Panc1 (cell line): ENCODE measurements at regions not wholly inside any gene's neighbourhood (a gene's known extent, or its start where the extent isn't known, plus 50 kb on each side); places are given as distances from the start of the nearest gene placed in this dataset.

Source experiments
- ATAC-seq: fragments of 200-7000 bp; cut with Tn5 transposase; 2 replicates; pipeline ENCODE4 v1.9.1; 2020; ENCODE audit warnings: mild to moderate bottlenecking, moderate library complexity
- BruUV-seq: library from RNA; stranded (reverse); fragments of 400-500 nt; replicated peaks from 2 replicates; lab custom pipeline; 2021; lab: Mats Ljungman, UMichigan
- CTCF ChIA-PET: fragments of 300-600 bp; sonication (Branson Sonifier 250); formaldehyde crosslinking; loops from one replicate; lab custom pipeline; 2022; ENCODE audit warnings: antibody characterized with exemption; lab: Charles Lee
- POLR2A ChIA-PET: fragments of 300-600 bp; sonication (Branson Sonifier 250); formaldehyde crosslinking; loops from one replicate; lab custom pipeline; 2022; ENCODE audit warnings: antibody characterized with exemption; lab: Charles Lee
- DNase-seq: peaks from one replicate; pipeline ENCODE4 v3.0.0-alpha.2; 2010; ENCODE audit warnings: low read depth, low spot score
- H3K27ac ChIP-seq: 2 replicates; pipeline ENCODE4 v1.5.1; 2011; ENCODE audit warnings: mild to moderate bottlenecking, low read length, inconsistent platforms
- H3K27me3 ChIP-seq: fragments of 200-500 bp; sonication (Bioruptor generic); 2 replicates; pipeline ENCODE4 v1.6.0; 2014; ENCODE audit warnings: low read length, inconsistent platforms; ENCODE audit not compliant: control insufficient read depth, insufficient read depth
- H3K36me3 ChIP-seq: fragments of 200-500 bp; sonication (Bioruptor generic); 2 replicates; pipeline ENCODE4 v1.5.1; 2014; ENCODE audit warnings: inconsistent platforms, mild to moderate bottlenecking, low read length, moderate library complexity; ENCODE audit not compliant: control insufficient read depth, insufficient read depth
- H3K4me1 ChIP-seq: 2 replicates; pipeline ENCODE4 v1.5.1; 2011; ENCODE audit warnings: inconsistent platforms, mild to moderate bottlenecking, low read length, moderate library complexity; ENCODE audit not compliant: control insufficient read depth, insufficient read depth
- H3K4me3 ChIP-seq, 2 experiments: 2 replicates each; pipeline ENCODE4 v1.5.1; 2011 to 2012; ENCODE audit warnings: low read depth in 2 of 2, low read length in 2 of 2, mild to moderate bottlenecking in 2 of 2, inconsistent platforms in 1 of 2, moderate library complexity in 1 of 2
- H3K9me3 ChIP-seq: fragments of 200-500 bp; sonication (Bioruptor generic); 2 replicates; pipeline ENCODE4 v1.5.1; 2014; ENCODE audit warnings: low read depth, mild to moderate bottlenecking, inconsistent platforms, low read length, moderate library complexity; ENCODE audit not compliant: control insufficient read depth, insufficient read depth
- POLR2AphosphoS5 ChIP-seq: IDR thresholded peaks from 2 replicates; pipeline ENCODE4 v1.6.1; 2012; ENCODE audit warnings: mild to moderate bottlenecking, low read depth, low read length, moderate library complexity
- SIN3A ChIP-seq: IDR thresholded peaks from 2 replicates; pipeline ENCODE4 v1.6.1; 2012; ENCODE audit warnings: low read depth, mild to moderate bottlenecking, low read length, moderate library complexity, borderline replicate concordance; ENCODE audit not compliant: insufficient read depth
- TCF7L2 ChIP-seq: IDR thresholded peaks from 2 replicates; pipeline ENCODE4 v1.6.1; 2011; ENCODE audit warnings: mild to moderate bottlenecking, low read depth, low read length, inconsistent platforms
- in situ Hi-C: cut with HindIII; loops from 2 replicates; pipeline ENCODE4 v1.10.0; 2016; ENCODE audit warnings: low sequenced_read_pairs, low pct_unique_long_range_greater_than_20kb
- intact Hi-C: fragments of 100-400 bp; cut with micrococcal nuclease; formaldehyde crosslinking; loops from one replicate; pipeline ENCODE4 v1.10.0; 2022; ENCODE audit not compliant: unreplicated experiment
- TF ChIP-seq, protein P1 (sequence below): fragments of 450-650 bp; IDR thresholded peaks from 2 replicates; pipeline ENCODE4 v1.5.1; 2017; ENCODE audit warnings: mild to moderate bottlenecking
- TF ChIP-seq, protein P2 (sequence below), 2 experiments: IDR thresholded peaks; 2 replicates each; pipeline ENCODE4 v1.6.1; 2011 to 2012; ENCODE audit warnings: low read depth in 2 of 2, control low read depth in 1 of 2, low read length in 1 of 2, mild to moderate bottlenecking in 1 of 2, moderate library complexity in 1 of 2; ENCODE audit not compliant: insufficient read depth in 1 of 2

DNA sequence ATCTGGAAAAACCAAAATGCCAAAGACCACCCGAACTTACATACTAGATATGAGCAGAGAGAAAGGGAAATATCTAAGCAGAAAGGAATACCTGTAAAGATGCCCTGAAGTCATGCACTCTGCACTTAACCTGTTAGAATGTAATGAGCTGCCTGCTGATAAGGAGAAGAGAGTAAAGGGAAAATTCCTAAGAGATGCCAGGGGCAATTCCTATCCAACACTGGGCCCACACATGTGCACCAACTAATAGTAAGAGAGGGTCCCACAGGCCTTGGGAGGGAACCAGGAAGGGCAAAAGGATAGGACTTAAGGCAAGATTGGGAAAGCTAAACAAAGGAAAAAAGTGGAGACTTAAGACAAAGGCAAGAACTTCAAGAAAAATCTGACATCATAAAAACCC, 189.5 kb downstream of the NSUN3 start:
- intact Hi-C loops: loop anchor here (5.0 kb wide), 1 partner anchor 35 kb away; no protein-coding TSS in a partner anchor
- H3K27me3 ChIP-seq: 0 out of 2 replicates have a peak, but pooled peaks cover 6% of the 10 kb centered on the region
- TF ChIP-seq SIN3A (no peak), POLR2AphosphoS5 (no peak), TCF7L2 (no peak)
- TF ChIP-seq, protein P1, sequence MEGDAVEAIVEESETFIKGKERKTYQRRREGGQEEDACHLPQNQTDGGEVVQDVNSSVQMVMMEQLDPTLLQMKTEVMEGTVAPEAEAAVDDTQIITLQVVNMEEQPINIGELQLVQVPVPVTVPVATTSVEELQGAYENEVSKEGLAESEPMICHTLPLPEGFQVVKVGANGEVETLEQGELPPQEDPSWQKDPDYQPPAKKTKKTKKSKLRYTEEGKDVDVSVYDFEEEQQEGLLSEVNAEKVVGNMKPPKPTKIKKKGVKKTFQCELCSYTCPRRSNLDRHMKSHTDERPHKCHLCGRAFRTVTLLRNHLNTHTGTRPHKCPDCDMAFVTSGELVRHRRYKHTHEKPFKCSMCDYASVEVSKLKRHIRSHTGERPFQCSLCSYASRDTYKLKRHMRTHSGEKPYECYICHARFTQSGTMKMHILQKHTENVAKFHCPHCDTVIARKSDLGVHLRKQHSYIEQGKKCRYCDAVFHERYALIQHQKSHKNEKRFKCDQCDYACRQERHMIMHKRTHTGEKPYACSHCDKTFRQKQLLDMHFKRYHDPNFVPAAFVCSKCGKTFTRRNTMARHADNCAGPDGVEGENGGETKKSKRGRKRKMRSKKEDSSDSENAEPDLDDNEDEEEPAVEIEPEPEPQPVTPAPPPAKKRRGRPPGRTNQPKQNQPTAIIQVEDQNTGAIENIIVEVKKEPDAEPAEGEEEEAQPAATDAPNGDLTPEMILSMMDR: no peak
- TF ChIP-seq, protein P2, sequence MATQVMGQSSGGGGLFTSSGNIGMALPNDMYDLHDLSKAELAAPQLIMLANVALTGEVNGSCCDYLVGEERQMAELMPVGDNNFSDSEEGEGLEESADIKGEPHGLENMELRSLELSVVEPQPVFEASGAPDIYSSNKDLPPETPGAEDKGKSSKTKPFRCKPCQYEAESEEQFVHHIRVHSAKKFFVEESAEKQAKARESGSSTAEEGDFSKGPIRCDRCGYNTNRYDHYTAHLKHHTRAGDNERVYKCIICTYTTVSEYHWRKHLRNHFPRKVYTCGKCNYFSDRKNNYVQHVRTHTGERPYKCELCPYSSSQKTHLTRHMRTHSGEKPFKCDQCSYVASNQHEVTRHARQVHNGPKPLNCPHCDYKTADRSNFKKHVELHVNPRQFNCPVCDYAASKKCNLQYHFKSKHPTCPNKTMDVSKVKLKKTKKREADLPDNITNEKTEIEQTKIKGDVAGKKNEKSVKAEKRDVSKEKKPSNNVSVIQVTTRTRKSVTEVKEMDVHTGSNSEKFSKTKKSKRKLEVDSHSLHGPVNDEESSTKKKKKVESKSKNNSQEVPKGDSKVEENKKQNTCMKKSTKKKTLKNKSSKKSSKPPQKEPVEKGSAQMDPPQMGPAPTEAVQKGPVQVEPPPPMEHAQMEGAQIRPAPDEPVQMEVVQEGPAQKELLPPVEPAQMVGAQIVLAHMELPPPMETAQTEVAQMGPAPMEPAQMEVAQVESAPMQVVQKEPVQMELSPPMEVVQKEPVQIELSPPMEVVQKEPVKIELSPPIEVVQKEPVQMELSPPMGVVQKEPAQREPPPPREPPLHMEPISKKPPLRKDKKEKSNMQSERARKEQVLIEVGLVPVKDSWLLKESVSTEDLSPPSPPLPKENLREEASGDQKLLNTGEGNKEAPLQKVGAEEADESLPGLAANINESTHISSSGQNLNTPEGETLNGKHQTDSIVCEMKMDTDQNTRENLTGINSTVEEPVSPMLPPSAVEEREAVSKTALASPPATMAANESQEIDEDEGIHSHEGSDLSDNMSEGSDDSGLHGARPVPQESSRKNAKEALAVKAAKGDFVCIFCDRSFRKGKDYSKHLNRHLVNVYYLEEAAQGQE (IDR thresholded peaks at IDR 0.05; ENCODE audit: insufficient read depth in 1 of 2, low read depth in 2 of 2, low read length in 1 of 2): no peak
- ATAC-seq: no peak
- ChIA-PET CTCF (no interaction called here), POLR2A (no interaction called here)
- no peaks in the 10 kb centered on the region for H3K4me1 ChIP-seq
- BruUV-seq: no TSS peak
- no peak for DNase-seq
- in situ Hi-C loops: no loop called here
- no peaks in the 10 kb centered on the region for H3K36me3 ChIP-seq
- H3K4me3 ChIP-seq: no peak overlapping the region
- H3K27ac ChIP-seq: no peak overlapping the region
- no peaks in the 10 kb centered on the region for H3K9me3 ChIP-seq

DNA sequence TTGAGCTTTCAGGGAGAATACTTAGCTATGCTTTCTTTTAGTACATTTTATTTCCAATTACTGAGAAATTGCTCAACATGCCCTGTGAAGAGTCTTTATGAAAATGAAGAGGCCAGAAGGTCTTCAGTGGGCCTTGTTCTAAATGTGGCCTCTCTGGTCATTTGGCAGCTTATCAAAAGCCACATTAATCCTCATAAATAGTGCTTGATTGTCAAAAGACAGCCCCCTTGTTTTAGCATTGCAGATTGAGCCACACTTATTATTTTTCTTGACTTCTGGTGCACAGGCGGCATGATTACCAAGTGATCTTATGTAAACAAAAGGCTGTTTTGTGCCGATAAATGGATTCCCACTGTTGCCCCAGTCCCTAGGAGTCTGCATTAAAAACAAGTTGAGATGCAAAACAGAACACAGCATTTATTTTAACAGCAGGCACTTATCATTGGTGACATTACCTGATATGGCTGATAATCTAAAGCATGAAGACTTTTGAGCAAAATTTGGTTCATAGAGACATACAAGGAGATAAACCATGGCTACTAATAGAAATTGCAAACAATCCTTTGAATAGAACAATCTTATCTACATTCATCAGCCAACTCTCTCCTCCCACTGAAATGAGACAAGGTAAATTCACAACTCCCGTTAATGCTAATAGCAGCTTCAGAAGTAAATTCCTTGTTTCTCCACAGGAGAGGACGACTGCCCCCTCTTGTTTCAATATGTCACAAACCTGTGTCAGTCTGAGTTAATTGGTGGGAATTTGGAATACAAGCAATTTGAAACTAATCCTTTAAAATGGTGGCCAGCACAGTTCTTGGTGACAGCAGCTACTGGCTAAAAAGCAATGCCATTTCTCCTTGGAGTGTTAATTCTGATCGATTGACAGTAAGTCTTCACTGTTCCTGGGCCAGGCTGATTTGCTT, 194.3 kb downstream of the NSUN3 start:
- no TSS peak for BruUV-seq
- H3K27ac ChIP-seq: no peak overlapping the region
- ATAC-seq (no peak), DNase-seq (no peak)
- POLR2A ChIA-PET: no interaction called here
- no peaks in the 10 kb centered on the region for H3K9me3 ChIP-seq
- H3K36me3 ChIP-seq: no peaks in the 10 kb centered on the region
- no peak overlapping the region for H3K4me3 ChIP-seq
- intact Hi-C loops (no loop called here), in situ Hi-C loops (no loop called here)
- CTCF ChIA-PET: no interaction called here
- no peaks in the 10 kb centered on the region for H3K4me1 ChIP-seq
- no peak for TF ChIP-seq SIN3A
- no peak for TF ChIP-seq TCF7L2
- no peak for TF ChIP-seq POLR2AphosphoS5
- TF ChIP-seq, protein P1: no peak
- TF ChIP-seq, protein P2 (IDR thresholded peaks at IDR 0.05; ENCODE audit: insufficient read depth in 1 of 2, low read depth in 2 of 2, low read length in 1 of 2): no peak
- H3K27me3 ChIP-seq: 0 out of 2 replicates have a peak, but pooled peaks cover 5% of the 10 kb centered on the region
